GM18873 (cell line): ENCODE measurements at regions not wholly inside any gene's neighbourhood (a gene's known extent, or its start where the extent isn't known, plus 50 kb on each side); places are given as distances from the start of the nearest gene placed in this dataset.

Source experiments
- ATAC-seq: cut with Tn5 transposase; IDR thresholded peaks from one replicate; pipeline ENCODE4 v1.9.1; 2021; ENCODE audit warnings: mild to moderate bottlenecking, moderate library complexity, moderate number of reproducible peaks; ENCODE audit not compliant: unreplicated experiment, low FRiP score

GRCh38 chr13:34035178-34035577 lies 217.2 kb downstream of the RFC3 start:
- ATAC-seq: no peak

GRCh38 chr13:34035676-34036325 lies 217.9 kb downstream of the RFC3 start:
- ATAC-seq: no peak

- peak; percentile 48 for ATAC-seq
Observed at GRCh38 chr13:34037636-34038540, 219.9 kb downstream of the RFC3 start.

- ATAC-seq: peak; percentile 26
Observed at GRCh38 chr13:34038541-34039068, 220.7 kb downstream of the RFC3 start.

GRCh38 chr13:34039678-34040077 lies 221.7 kb downstream of the RFC3 start:
- no peak for ATAC-seq

GRCh38 chr13:34040863-34041262 lies 222.9 kb downstream of the RFC3 start:
- ATAC-seq: no peak

GRCh38 chr13:34044041-34044440 lies 226.1 kb downstream of the RFC3 start:
- no peak for ATAC-seq

- ATAC-seq: no peak
Observed at GRCh38 chr13:34044660-34045080, 226.7 kb downstream of the RFC3 start.

- no peak for ATAC-seq
Observed at GRCh38 chr13:34046457-34046856, 228.5 kb downstream of the RFC3 start.

- ATAC-seq: no peak
Observed at GRCh38 chr13:34048652-34049051, 230.7 kb downstream of the RFC3 start.

- ATAC-seq: no peak
Observed at GRCh38 chr13:34056733-34057258, 238.8 kb downstream of the RFC3 start.

- no peak for ATAC-seq
Observed at GRCh38 chr13:34064456-34065205, 246.7 kb downstream of the RFC3 start.

GRCh38 chr13:34065928-34066327 lies 248.0 kb downstream of the RFC3 start:
- ATAC-seq: no peak

- ATAC-seq: no peak
Observed at GRCh38 chr13:34066344-34066743, 248.4 kb downstream of the RFC3 start.

GRCh38 chr13:34070006-34070405 lies 252.1 kb downstream of the RFC3 start:
- ATAC-seq: no peak

- no peak for ATAC-seq
Observed at GRCh38 chr13:34070544-34071303, 252.8 kb downstream of the RFC3 start.

- no peak for ATAC-seq
Observed at GRCh38 chr13:34076319-34076718, 258.4 kb downstream of the RFC3 start.

GRCh38 chr13:34076943-34077703 lies 259.2 kb downstream of the RFC3 start:
- ATAC-seq: no peak

GRCh38 chr13:34078334-34078999 lies 260.5 kb downstream of the RFC3 start:
- ATAC-seq: no peak
